Nephron progenitor cell (in vitro differentiated cells): ENCODE measurements at regions not wholly inside any gene's neighbourhood (a gene's known extent, or its start where the extent isn't known, plus 50 kb on each side); places are given as distances from the start of the nearest gene placed in this dataset.

Source experiments
- DNase-seq: peaks from one replicate; pipeline ENCODE4 v3.0.0; 2021
- H3K27ac Mint-ChIP-seq: 2 replicates; pipeline ENCODE4 v1.8.0; 2021; ENCODE audit warnings: mild to moderate bottlenecking, moderate library complexity, mixed read lengths
- H3K27me3 Mint-ChIP-seq: 2 replicates; pipeline ENCODE4 v1.8.0; 2021; ENCODE audit warnings: mild to moderate bottlenecking, low read depth, mixed read lengths; ENCODE audit not compliant: poor library complexity
- H3K36me3 Mint-ChIP-seq: 2 replicates; pipeline ENCODE4 v1.8.0; 2021; ENCODE audit warnings: low read depth, mixed read lengths
- H3K4me1 Mint-ChIP-seq: 2 replicates; pipeline ENCODE4 v1.8.0; 2021; ENCODE audit warnings: mixed read lengths
- H3K4me3 Mint-ChIP-seq: 2 replicates; pipeline ENCODE4 v1.8.0; 2021; ENCODE audit warnings: mild to moderate bottlenecking, moderate library complexity, mixed read lengths
- H3K9me3 Mint-ChIP-seq: 2 replicates; pipeline ENCODE4 v1.8.0; 2021; ENCODE audit warnings: mild to moderate bottlenecking, moderate library complexity, mixed read lengths
- CTCF ChIP-seq: fragments of 200-600 bp; sonication (generic); IDR thresholded peaks from 2 replicates; pipeline ENCODE4 v1.5.0; 2021; ENCODE audit warnings: antibody characterized with exemption

- no peak overlapping the region for H3K4me3 Mint-ChIP-seq
- H3K9me3 Mint-ChIP-seq, result no peaks in the 10 kb centered on the region
- H3K4me1 Mint-ChIP-seq, result peaks cover 9% of the 10 kb centered on the region
- no peak for DNase-seq
- no peaks in the 10 kb centered on the region for H3K36me3 Mint-ChIP-seq
- peaks cover 6% of the 10 kb centered on the region for H3K27me3 Mint-ChIP-seq
- no peak for TF ChIP-seq CTCF
- no peak overlapping the region for H3K27ac Mint-ChIP-seq
Measured at GRCh38 chr17:72287586-72287985, 166.8 kb downstream of the SOX9 start.

GRCh38 chr17:72294487-72294893 lies 173.7 kb downstream of the SOX9 start:
- no peak for DNase-seq
- Mint-ChIP-seq H3K36me3 (no peaks in the 10 kb centered on the region), H3K4me1 (peaks cover 12% of the 10 kb centered on the region), H3K9me3 (no peaks in the 10 kb centered on the region), H3K27me3 (no peaks in the 10 kb centered on the region), H3K27ac (no peak overlapping the region), H3K4me3 (no peak overlapping the region)
- no peak for TF ChIP-seq CTCF

- Mint-ChIP-seq H3K27me3 (no peaks in the 10 kb centered on the region), H3K4me1 (peaks cover 14% of the 10 kb centered on the region), H3K36me3 (no peaks in the 10 kb centered on the region), H3K9me3 (no peaks in the 10 kb centered on the region), H3K4me3 (no peak overlapping the region), H3K27ac (no peak overlapping the region)
- TF ChIP-seq CTCF, result no peak
- DNase-seq, result no peak
Measured at GRCh38 chr17:72295916-72296315, 175.1 kb downstream of the SOX9 start.

- Mint-ChIP-seq H3K9me3 (no peaks in the 10 kb centered on the region), H3K27ac (no peak overlapping the region), H3K36me3 (no peaks in the 10 kb centered on the region), H3K4me1 (peaks cover 14% of the 10 kb centered on the region), H3K27me3 (peaks cover 2% of the 10 kb centered on the region), H3K4me3 (no peak overlapping the region)
- TF ChIP-seq CTCF, result no peak
- no peak for DNase-seq
Measured at GRCh38 chr17:72296456-72296855, 175.6 kb downstream of the SOX9 start.

GRCh38 chr17:72297326-72298115 lies 176.7 kb downstream of the SOX9 start:
- no peak for DNase-seq
- no peaks in the 10 kb centered on the region for H3K36me3 Mint-ChIP-seq
- H3K4me1 Mint-ChIP-seq, result peaks cover 14% of the 10 kb centered on the region
- H3K27ac Mint-ChIP-seq, result no peak overlapping the region
- no peak overlapping the region for H3K4me3 Mint-ChIP-seq
- H3K9me3 Mint-ChIP-seq, result no peaks in the 10 kb centered on the region
- TF ChIP-seq CTCF, result no peak
- peaks cover 2% of the 10 kb centered on the region for H3K27me3 Mint-ChIP-seq

- H3K4me3 Mint-ChIP-seq, result no peak overlapping the region
- peaks cover 14% of the 10 kb centered on the region for H3K4me1 Mint-ChIP-seq
- no peak for TF ChIP-seq CTCF
- no peaks in the 10 kb centered on the region for H3K9me3 Mint-ChIP-seq
- peaks cover 2% of the 10 kb centered on the region for H3K27me3 Mint-ChIP-seq
- no peak overlapping the region for H3K27ac Mint-ChIP-seq
- no peak for DNase-seq
- no peaks in the 10 kb centered on the region for H3K36me3 Mint-ChIP-seq
Measured at GRCh38 chr17:72299100-72299499, 178.3 kb downstream of the SOX9 start.
